IPS-NIHi7 (cell line): ENCODE measurements at regions not wholly inside any gene's neighbourhood (a gene's known extent, or its start where the extent isn't known, plus 50 kb on each side); places are given as distances from the start of the nearest gene placed in this dataset.
"Not testable (repeated sequence)": the region's sequence is repeated elsewhere in the genome, so short reads cannot be mapped to it uniquely, and the experiment has no call there.

Experiments used
- DNase-seq: peaks from one replicate; pipeline ENCODE4 v3.0.0; 2012; ENCODE audit warnings: mixed read lengths; ENCODE audit errors: extremely low spot score

GRCh38 chr12:125772403-125772802, 707.2 kb downstream of the AACS start:
- DNase-seq: no peak

- peak; percentile 55 for DNase-seq
Observed at GRCh38 chr12:125773033-125773640, 707.9 kb downstream of the AACS start.

- DNase-seq: no peak
Observed at GRCh38 chr12:125775507-125775906, 710.3 kb downstream of the AACS start.

GRCh38 chr12:125776212-125776611, 711.0 kb downstream of the AACS start:
- no peak for DNase-seq

DNA sequence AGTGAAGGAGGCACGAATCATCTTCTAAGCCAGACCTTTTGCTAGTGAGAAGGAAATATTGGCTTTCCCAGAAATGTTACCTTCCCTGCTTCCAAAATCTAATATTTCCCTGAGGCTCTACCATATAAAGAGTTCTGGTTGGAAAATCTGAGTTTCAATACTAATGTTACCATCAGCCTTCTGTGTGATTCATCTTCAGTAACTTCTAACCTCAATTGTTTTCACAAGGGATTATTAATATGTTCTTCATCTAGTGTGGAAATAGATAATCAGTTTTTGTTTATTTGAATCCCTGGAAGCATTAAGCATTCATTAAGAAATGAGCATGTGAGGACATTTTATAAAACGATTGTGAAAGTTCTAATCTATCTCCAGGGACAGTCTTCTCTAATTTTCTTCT, 720.9 kb downstream of the AACS start:
- DNase-seq: no peak

- no peak for DNase-seq
Observed at GRCh38 chr12:125794401-125794800, 729.2 kb downstream of the AACS start.

- no peak for DNase-seq
Observed at GRCh38 chr12:125797421-125798175, 732.4 kb downstream of the AACS start.

- no peak for DNase-seq
Observed at GRCh38 chr12:125804660-125805059, 739.4 kb downstream of the AACS start.

DNA sequence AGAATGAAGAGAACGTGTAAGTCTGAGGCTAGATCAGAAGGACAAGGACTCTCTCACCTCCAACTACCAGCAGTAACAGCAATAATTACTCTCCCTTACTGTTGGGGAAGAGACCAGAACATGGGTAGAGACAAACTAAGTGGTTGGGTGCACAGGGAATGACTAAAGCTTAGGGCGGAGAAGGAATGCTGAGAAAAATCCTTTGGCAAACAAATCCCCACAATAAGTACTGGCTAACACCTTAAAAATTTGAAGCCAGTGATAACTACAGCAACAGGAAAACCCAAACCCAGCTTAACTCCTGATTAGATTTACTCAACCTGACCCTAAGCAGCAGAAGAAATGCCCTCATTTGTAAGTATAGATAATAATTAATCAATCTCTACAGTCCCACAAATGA, 759.0 kb downstream of the AACS start:
- no peak for DNase-seq

GRCh38 chr12:125835852-125836251, 770.6 kb downstream of the AACS start:
- no peak for DNase-seq

- no peak for DNase-seq
Observed at GRCh38 chr12:125836647-125837046, 771.4 kb downstream of the AACS start.

- DNase-seq: no peak
Observed at GRCh38 chr12:125841332-125841731, 776.1 kb downstream of the AACS start.

- DNase-seq: no peak
Observed at GRCh38 chr12:125852116-125852515, 786.9 kb downstream of the AACS start.

- no peak for DNase-seq
Observed at GRCh38 chr12:125852679-125853078, 787.4 kb downstream of the AACS start.

GRCh38 chr12:125853670-125854069, 788.4 kb downstream of the AACS start:
- DNase-seq: no peak

- DNase-seq: no peak
Observed at GRCh38 chr12:125856366-125856765, 791.1 kb downstream of the AACS start.

DNA sequence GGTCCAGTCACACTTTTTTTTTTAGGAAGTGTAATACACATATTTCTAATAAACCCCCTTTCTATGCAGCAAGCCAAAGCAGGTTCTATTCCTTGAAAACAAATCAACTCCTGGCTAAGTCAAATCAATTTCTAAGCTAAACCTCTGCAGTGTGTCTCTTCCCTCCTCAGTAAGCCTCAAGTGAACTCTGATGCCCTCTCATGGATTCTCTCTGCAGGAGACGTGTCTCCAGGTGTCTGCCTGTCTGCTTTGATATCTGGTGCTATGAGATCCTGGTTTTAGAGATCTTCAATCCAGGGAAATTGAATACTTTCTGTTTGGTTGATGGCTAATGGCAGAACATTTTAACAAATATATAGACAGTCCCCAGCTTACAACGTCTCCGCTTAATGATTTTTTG, 791.7 kb downstream of the AACS start:
- no peak for DNase-seq

DNA sequence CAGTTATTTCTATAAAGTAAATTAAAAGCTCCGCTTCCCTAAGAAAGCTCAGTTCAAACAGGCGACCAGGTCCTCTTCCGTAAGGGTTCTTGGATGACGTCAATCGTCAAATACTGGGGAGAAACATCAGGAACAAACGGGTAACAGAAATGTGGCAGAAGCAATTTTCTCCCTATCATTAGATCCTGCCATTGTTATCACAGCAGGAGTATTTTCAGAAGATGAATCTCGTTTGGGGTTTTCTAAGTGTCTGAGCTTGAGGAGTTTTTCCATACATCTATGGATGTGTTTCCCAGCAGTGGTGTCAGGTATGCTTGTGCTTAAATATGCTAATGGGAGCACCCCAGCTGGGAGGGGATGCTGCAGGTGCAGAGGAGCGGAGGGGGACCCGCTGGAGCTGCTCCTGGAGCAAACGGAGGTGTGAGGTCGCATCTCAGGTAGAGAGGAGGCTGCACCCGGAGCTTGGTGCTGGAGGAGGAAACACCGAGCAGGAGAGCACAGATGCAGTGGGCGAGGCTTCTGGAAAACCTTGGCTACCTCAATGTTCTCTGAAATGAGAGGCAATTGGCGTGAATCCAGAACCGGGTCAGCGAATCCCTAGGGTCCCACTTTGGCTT, 795.5 kb downstream of the AACS start:
- no peak for DNase-seq

DNA sequence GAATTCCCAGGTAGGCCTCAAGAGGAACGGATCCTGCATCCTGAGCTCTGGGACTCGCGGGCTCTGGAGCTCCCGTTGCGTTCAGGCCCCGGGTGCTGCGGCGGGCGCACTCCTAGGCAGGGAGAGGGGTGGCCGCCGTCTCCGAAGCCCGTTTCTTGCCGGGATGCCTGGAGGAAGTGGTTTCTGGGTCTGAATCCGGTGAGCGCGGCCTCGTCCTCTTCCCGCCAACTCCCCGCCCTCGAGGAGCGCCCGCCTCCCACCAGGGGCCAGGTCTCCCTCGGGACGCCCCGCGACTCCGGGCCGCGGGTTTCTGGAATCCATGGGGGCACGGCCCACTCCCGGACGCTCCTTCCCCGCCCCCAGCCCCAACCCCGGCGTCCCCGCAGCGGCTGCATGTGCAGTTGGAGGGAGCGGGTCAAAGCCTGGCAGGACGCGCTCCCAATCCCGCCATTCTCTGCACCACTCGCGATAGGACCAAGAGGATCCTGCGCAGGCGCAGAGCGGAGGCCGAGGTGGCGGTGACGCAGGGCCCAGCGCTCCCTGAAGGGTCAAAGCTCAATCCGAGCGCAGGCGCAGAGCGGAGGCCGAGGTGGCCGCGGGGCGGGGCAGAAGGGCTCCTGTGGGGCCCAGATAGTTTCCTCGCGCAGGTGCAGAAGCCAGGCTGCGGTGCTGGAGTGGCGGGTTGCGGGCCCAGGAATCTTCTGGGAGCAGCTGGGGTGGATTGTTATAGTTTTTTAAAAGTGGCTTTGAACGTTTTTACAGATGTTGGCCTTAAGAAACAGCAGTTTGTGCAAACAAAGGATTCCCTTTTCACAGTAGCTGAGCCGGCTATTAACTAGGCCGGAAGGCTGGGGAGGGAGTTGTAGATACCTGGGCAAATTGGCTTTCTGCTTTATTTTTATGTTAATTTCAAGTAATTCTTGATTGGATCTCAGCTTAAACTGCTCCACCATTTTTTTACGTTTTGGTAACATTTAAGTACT, 796.4 kb downstream of the AACS start:
- DNase-seq: no peak

DNA sequence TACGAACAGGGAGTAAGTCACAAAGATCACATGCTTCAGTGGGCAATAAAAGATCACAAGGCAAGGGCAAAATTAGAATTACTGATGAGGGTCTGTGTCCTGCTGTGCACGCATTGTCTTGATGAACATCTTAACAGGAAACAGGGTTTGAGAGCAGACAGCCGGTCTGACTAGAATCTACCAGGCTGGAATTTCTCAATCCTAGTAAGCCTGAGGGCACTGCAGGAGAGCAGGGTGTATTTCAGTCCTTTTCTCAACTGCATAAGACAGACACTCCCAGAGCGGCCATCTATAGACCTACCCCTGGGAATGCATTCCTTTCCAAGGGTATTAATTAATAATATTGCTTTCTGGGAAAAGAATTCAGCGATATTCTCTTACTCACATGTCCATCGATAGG, 800.0 kb downstream of the AACS start:
- DNase-seq: not testable (repeated sequence)

- no peak for DNase-seq
Observed at GRCh38 chr12:125871811-125872594, 806.8 kb downstream of the AACS start.
